Naive B cell (primary cell): ENCODE measurements at regions not wholly inside any gene's neighbourhood (a gene's known extent, or its start where the extent isn't known, plus 50 kb on each side); places are given as distances from the start of the nearest gene placed in this dataset.

Source experiments
- ATAC-seq, 2 donors: fragments of 150-1000 bp; cut with Tn5 transposase; 2 replicates each; pipeline ENCODE4 v1.10.0; 2021; ENCODE audit warnings: low read depth in 2 of 2, mild to moderate bottlenecking in 2 of 2, moderate library complexity in 2 of 2
- DNase-seq: peaks from one replicate; pipeline ENCODE4 v3.0.0; 2022
- H3K27ac Mint-ChIP-seq, 6 donors: one replicate each; pipeline ENCODE4 v1.8.0; 2020 to 2022; ENCODE audit warnings: mild to moderate bottlenecking in 6 of 6, mixed read lengths in 6 of 6, moderate library complexity in 5 of 6, inconsistent platforms in 2 of 6
- H3K27me3 Mint-ChIP-seq, 3 donors: one replicate each; pipeline ENCODE4 v1.8.0; 2021 to 2022; ENCODE audit warnings: mixed read lengths in 3 of 3, mild to moderate bottlenecking in 1 of 3
- H3K36me3 Mint-ChIP-seq, 2 donors: one replicate each; pipeline ENCODE4 v1.8.0; 2020 to 2022; ENCODE audit warnings: mixed read lengths in 2 of 2, inconsistent platforms in 1 of 2, mild to moderate bottlenecking in 1 of 2
- H3K4me1 Mint-ChIP-seq, 3 donors: one replicate each; pipeline ENCODE4 v1.8.0; 2020 to 2022; ENCODE audit warnings: mixed read lengths in 3 of 3, inconsistent platforms in 1 of 3, mild to moderate bottlenecking in 1 of 3, moderate library complexity in 1 of 3
- H3K4me3 Mint-ChIP-seq, 8 donors: one replicate each; pipeline ENCODE4 v1.8.0; 2020 to 2022; ENCODE audit warnings: mild to moderate bottlenecking in 8 of 8, mixed read lengths in 8 of 8, moderate library complexity in 8 of 8, inconsistent platforms in 2 of 8
- H3K9me3 Mint-ChIP-seq, 7 donors: one replicate each; pipeline ENCODE4 v1.8.0; 2020 to 2022; ENCODE audit warnings: mixed read lengths in 7 of 7, mild to moderate bottlenecking in 5 of 7, inconsistent platforms in 2 of 7, moderate library complexity in 1 of 7

GRCh38 chr7:11895337-11895736, 63.3 kb upstream of the THSD7A start:
- Mint-ChIP-seq H3K27me3 (no peaks in the 10 kb centered on the region), H3K4me1 (no peaks in the 10 kb centered on the region), H3K36me3 (no peaks in the 10 kb centered on the region), H3K27ac (no peak overlapping the region), H3K9me3 (no peaks in the 10 kb centered on the region), H3K4me3 (no peak overlapping the region)
- no peak for DNase-seq
- ATAC-seq, result no peak

- H3K4me1 Mint-ChIP-seq, result no peaks in the 10 kb centered on the region
- no peak overlapping the region for H3K4me3 Mint-ChIP-seq
- no peaks in the 10 kb centered on the region for H3K36me3 Mint-ChIP-seq
- H3K9me3 Mint-ChIP-seq, result no peaks in the 10 kb centered on the region
- ATAC-seq (no peak), DNase-seq (no peak)
- H3K27ac Mint-ChIP-seq, result no peak overlapping the region
- H3K27me3 Mint-ChIP-seq, result no peaks in the 10 kb centered on the region
Measured at GRCh38 chr7:11896663-11897062, 64.7 kb upstream of the THSD7A start.

DNA sequence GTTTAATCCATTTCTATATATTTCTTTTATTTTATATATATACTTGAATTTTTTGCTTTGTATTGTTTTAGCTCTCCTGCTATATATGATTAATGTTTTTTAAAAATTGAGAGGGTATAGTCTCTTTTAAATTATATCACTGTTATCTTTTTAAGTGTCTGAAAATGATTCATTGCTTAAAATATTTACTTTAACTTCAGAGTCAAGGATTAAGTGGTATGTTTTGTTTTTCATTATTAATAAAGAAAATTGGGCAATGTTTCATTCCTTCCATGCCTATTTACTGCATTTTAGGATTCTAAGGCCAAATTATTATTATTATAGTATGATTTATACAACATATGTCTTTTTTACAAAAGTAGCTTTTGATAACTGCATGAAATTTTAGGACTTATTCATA, 67.2 kb upstream of the THSD7A start:
- Mint-ChIP-seq H3K4me1 (no peaks in the 10 kb centered on the region), H3K36me3 (no peaks in the 10 kb centered on the region), H3K9me3 (peaks cover 0 to 2% (median 0%) of the 10 kb centered on the region in 7 donors), H3K4me3 (no peak overlapping the region), H3K27me3 (no peaks in the 10 kb centered on the region), H3K27ac (no peak overlapping the region)
- DNase-seq, result no peak
- ATAC-seq, result no peak

- H3K4me3 Mint-ChIP-seq, result no peak overlapping the region
- no peaks in the 10 kb centered on the region for H3K4me1 Mint-ChIP-seq
- no peaks in the 10 kb centered on the region for H3K36me3 Mint-ChIP-seq
- ATAC-seq (no peak), DNase-seq (no peak)
- no peak overlapping the region for H3K27ac Mint-ChIP-seq
- no peaks in the 10 kb centered on the region for H3K9me3 Mint-ChIP-seq
- no peaks in the 10 kb centered on the region for H3K27me3 Mint-ChIP-seq
Measured at GRCh38 chr7:11910253-11910652, 78.3 kb upstream of the THSD7A start.

GRCh38 chr7:11911900-11912299, 79.9 kb upstream of the THSD7A start:
- ATAC-seq (no peak), DNase-seq (no peak)
- Mint-ChIP-seq H3K4me3 (no peak overlapping the region), H3K36me3 (no peaks in the 10 kb centered on the region), H3K9me3 (no peaks in the 10 kb centered on the region), H3K27ac (no peak overlapping the region), H3K27me3 (no peaks in the 10 kb centered on the region), H3K4me1 (no peaks in the 10 kb centered on the region)

DNA sequence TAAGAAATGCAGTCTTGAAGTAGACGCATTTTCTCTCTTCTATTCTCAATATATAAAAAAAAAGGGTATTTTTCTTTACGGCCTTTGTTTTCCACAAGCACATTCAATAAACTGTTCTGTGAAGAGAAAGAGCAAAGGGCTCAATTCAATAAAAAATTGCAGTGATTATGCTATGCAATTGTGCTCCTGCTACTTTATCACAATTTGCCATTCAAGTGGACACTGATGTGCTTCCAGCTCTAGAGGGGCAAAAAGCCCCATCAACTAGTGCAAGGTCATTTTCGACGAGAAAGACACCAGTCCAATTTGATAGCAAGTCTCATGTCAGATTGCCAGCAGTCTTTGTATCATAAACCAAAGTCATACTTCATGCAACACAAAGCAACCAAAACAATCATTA, 82.6 kb upstream of the THSD7A start:
- Mint-ChIP-seq H3K4me3 (no peak overlapping the region), H3K36me3 (no peaks in the 10 kb centered on the region), H3K4me1 (no peaks in the 10 kb centered on the region), H3K27ac (no peak overlapping the region), H3K27me3 (no peaks in the 10 kb centered on the region), H3K9me3 (peaks cover 0 to 5% (median 0%) of the 10 kb centered on the region in 7 donors)
- ATAC-seq, result no peak
- no peak for DNase-seq

DNA sequence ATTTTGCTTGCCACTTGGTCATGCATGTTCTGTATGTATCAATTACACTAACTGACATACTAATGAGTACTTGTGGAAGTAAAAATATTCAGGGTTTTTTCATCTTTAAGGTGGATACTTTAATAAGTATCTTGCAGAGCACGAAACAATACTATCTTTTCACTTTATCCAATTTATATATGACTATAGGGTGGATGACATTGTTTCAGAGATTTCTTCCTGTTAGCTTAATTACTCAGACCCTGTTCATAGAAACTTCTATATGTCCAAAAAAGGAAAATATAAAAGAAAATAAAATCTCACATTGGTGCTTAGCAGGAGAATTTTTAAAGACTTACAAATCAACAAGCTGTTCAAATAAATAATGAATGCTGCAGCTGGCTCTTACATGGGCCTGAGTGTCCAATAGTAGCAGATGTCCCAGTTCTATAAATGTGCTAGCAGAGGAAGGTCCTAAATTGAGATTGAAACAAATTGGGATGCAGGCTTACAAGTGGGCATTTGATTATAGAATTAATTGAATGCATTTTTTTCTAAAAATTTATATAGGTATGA, 91.5 kb upstream of the THSD7A start:
- DNase-seq (no peak), ATAC-seq (no peak)
- Mint-ChIP-seq H3K27ac (no peak overlapping the region), H3K9me3 (peaks cover 0 to 3% (median 0%) of the 10 kb centered on the region in 7 donors), H3K36me3 (no peaks in the 10 kb centered on the region), H3K4me3 (no peak overlapping the region), H3K27me3 (no peaks in the 10 kb centered on the region), H3K4me1 (no peaks in the 10 kb centered on the region)

DNA sequence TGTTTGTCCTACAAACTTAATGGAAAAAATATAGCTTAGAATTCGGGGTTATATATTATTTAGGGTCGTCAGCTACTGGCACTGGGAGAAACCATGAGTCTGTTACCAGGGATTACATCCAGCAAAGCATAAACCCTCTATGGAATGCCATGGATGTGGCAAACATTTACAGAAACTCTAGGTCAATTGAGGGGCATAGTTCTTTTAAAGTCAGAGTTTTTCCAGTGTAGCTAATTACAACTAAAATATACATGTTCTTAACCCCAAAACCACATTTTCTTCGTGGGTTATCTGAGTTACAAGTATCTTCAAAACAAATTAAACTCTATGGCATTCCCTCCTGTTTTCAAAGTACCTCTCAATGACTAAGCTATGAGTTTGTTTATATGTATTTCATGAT, 99.3 kb upstream of the THSD7A start:
- Mint-ChIP-seq H3K36me3 (no peaks in the 10 kb centered on the region), H3K27me3 (no peaks in the 10 kb centered on the region), H3K9me3 (peaks cover 0 to 4% (median 0%) of the 10 kb centered on the region in 7 donors), H3K27ac (no peak overlapping the region), H3K4me3 (no peak overlapping the region), H3K4me1 (no peaks in the 10 kb centered on the region)
- ATAC-seq (no peak), DNase-seq (no peak)

DNA sequence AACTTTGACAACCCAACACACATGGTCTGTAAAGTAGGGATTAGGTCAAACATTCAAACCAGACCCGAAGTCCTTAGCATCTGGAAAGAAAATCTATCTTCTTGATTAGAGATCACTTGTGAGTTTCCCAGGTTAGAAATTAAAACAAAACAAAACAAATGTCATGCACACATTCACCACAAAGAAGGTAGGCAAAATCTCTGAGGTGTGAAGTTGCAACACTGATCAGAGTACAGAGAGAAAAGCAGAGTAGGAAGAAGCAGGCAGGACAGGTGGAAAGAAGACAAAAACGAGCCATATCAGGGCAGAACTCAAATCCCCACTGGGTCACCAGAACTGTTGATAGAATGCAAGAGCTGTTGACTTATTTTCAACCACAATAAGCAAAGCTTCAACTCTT, 102.8 kb upstream of the THSD7A start:
- DNase-seq (no peak), ATAC-seq (no peak)
- peaks cover 0 to 8% (median 0%) of the 10 kb centered on the region in 7 donors for H3K9me3 Mint-ChIP-seq
- H3K27ac Mint-ChIP-seq, result no peak overlapping the region
- H3K4me1 Mint-ChIP-seq, result no peaks in the 10 kb centered on the region
- H3K4me3 Mint-ChIP-seq, result no peak overlapping the region
- H3K27me3 Mint-ChIP-seq, result no peaks in the 10 kb centered on the region
- H3K36me3 Mint-ChIP-seq, result no peaks in the 10 kb centered on the region

DNA sequence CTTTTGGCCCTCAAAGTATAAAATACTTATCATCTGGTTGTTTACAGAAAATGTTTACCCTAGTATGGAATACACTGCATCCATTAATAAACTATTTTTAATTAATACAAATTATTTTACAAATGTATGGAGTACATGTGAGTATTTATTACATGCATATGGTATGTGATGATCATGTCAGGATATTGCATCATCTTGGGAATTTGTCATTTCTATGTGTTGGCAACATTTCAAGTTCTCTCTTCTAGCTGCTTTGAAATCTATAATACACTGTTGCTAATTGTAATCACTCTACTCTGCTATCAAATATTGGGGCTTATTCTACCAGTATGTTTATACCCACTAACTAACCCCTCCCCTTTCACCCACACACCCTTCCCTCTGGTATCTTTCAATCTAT, 103.9 kb upstream of the THSD7A start:
- Mint-ChIP-seq H3K4me3 (no peak overlapping the region), H3K4me1 (no peaks in the 10 kb centered on the region), H3K27me3 (no peaks in the 10 kb centered on the region), H3K36me3 (no peaks in the 10 kb centered on the region), H3K27ac (no peak overlapping the region), H3K9me3 (peaks cover 0 to 8% (median 0%) of the 10 kb centered on the region in 7 donors)
- ATAC-seq, result no peak
- no peak for DNase-seq

DNA sequence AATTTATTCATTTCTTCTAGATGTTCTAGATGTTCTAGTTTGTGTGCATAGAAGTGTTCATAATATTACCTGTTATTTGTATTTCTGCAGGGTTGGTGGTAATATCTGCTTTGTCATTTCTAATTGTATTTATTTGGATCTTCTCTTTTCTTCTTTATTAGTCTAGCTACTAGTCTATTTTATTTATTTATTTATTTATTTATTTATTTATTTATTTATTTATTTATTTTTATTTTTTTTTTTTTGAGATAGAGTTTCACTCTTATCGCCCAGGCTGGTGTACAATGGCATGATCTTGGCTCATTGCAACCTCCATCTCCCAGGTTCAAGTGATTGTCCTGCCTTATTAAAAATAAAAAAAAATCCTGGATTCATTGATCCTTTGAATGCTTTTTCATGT, 114.8 kb upstream of the THSD7A start:
- Mint-ChIP-seq H3K4me1 (no peaks in the 10 kb centered on the region), H3K36me3 (no peaks in the 10 kb centered on the region), H3K27ac (no peak overlapping the region), H3K27me3 (no peaks in the 10 kb centered on the region), H3K4me3 (no peak overlapping the region), H3K9me3 (peaks cover 0 to 18% (median 5%) of the 10 kb centered on the region in 7 donors)
- no peak for DNase-seq
- ATAC-seq, result no peak

DNA sequence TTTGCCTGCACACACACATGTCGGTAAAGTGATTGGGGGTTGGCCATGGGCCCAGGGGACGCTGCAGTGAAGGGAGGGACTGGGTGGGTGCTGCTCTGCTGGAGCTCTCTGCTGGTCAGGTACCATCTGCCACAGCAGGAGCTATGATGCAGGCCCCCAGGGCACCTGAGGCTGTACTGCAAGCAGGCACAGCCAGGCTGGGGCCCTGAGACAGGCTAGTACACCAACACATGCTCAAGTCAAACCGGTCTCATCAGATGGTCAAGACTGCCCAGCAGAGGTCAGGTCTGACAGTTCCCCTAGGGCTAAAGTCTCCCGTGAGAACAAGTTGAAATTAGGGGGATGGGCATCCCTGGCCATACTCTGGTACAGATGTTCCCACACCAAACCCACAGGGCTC, 118.3 kb upstream of the THSD7A start:
- Mint-ChIP-seq H3K27ac (no peak overlapping the region), H3K9me3 (peaks cover 0 to 12% (median 4%) of the 10 kb centered on the region in 7 donors)

GRCh38 chr7:11950942-11951341, 118.9 kb upstream of the THSD7A start:
- no peaks in the 10 kb centered on the region for H3K4me1 Mint-ChIP-seq
- H3K36me3 Mint-ChIP-seq, result no peaks in the 10 kb centered on the region
- DNase-seq, result no peak
- H3K27me3 Mint-ChIP-seq, result no peaks in the 10 kb centered on the region
- no peak for ATAC-seq
- peak overlapping the region in 1 of 8 donors; percentile 44 for H3K4me3 Mint-ChIP-seq
- H3K27ac Mint-ChIP-seq, result no peak overlapping the region
- H3K9me3 Mint-ChIP-seq, result peaks cover 0 to 7% (median 4%) of the 10 kb centered on the region in 7 donors

More for the DNA sequence above, 118.3 kb upstream of the THSD7A start:
- ATAC-seq (no peak), DNase-seq (no peak)
- H3K4me1 Mint-ChIP-seq, result no peaks in the 10 kb centered on the region
- no peak overlapping the region for H3K4me3 Mint-ChIP-seq
- no peaks in the 10 kb centered on the region for H3K27me3 Mint-ChIP-seq
- H3K36me3 Mint-ChIP-seq, result no peaks in the 10 kb centered on the region

- no peak for ATAC-seq
- H3K27ac Mint-ChIP-seq, result no peak overlapping the region
- H3K4me3 Mint-ChIP-seq, result no peak overlapping the region
- peaks cover 0 to 4% (median 0%) of the 10 kb centered on the region in 7 donors for H3K9me3 Mint-ChIP-seq
- no peaks in the 10 kb centered on the region for H3K4me1 Mint-ChIP-seq
- no peaks in the 10 kb centered on the region for H3K36me3 Mint-ChIP-seq
- no peak for DNase-seq
- no peaks in the 10 kb centered on the region for H3K27me3 Mint-ChIP-seq
Measured at GRCh38 chr7:11951909-11952308, 119.9 kb upstream of the THSD7A start.

DNA sequence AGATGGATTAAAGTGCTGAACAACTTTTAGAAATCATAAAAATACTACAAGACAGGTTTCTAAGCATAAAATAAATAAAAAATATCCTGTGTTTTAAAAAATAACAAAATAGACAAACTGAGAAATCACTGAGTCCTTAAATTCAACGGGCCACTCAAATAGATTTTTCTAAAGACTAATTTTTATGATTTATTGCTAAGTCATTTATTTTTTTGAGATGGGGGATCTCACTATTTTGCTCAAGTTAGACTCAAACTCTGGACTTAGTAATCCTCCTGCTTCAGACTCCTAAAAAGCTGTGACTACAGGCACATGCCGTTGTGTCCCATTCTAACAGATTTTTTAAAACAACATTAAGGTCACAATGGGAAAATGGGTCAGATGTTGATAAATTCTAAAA, 121.0 kb upstream of the THSD7A start:
- H3K9me3 Mint-ChIP-seq, result peaks cover 0 to 4% (median 0%) of the 10 kb centered on the region in 7 donors
- H3K4me1 Mint-ChIP-seq, result no peaks in the 10 kb centered on the region
- no peaks in the 10 kb centered on the region for H3K36me3 Mint-ChIP-seq
- DNase-seq (no peak), ATAC-seq (no peak)
- no peak overlapping the region for H3K27ac Mint-ChIP-seq
- H3K27me3 Mint-ChIP-seq, result no peaks in the 10 kb centered on the region
- no peak overlapping the region for H3K4me3 Mint-ChIP-seq
